ENCODE measurements at regions not wholly inside any gene's neighbourhood (a gene's known extent, or its start where the extent isn't known, plus 50 kb on each side); places are given as distances from the start of the nearest gene placed in this dataset.

DNA sequence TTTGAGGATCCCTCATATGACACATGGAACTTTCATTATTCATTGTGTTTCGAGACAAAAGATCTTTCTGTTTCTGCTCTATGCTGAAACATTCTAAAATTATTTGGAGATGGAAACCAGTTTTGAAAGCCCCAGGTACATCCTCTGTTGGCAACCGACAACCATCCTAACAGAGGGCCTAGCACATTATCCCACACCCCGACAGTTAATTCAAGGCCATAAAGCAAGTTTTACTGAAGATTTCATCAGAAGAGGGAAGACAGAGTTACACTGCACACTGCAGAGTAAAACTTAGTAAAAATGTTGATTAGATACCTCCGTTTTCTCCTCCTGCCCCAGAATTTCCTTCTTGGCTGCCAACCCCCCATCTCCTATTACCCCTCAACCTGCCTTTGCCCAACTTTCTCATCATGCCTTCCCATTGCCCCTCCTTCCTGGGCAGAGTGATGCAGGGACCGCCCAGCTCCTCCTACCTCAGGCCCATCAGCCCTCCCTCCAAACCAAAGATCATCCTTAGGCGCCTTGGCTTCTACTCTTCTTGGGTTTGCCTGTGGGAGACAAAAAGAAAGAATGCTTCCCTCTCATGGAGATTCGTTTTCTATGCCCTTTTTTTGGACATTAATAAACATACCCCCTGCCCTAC lies 52.9 kb upstream of the CITED4 start:
- DNase-seq (ENCODE audit: low spot score): no peak

DNA sequence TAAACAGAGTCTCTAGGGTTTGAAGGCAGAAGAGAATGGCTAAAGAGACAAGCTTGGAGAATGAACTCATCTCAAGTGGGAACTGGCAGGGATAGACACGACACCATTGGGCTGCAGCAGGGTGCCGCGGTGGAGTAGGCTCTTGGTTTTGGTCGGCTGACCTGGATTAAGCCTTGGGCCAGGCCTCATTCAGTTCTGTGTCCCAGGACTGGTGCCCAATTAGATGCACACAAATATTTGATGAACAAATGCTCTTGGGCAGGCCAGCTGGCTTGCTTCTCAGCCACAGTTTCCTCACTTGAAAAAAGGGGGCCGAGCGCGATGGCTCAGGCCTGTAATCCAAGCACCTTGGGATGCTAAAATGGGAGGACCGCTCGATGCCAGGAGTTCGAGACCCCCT lies 53.4 kb upstream of the CITED4 start:
- DNase-seq (ENCODE audit: low spot score): no peak

DNA sequence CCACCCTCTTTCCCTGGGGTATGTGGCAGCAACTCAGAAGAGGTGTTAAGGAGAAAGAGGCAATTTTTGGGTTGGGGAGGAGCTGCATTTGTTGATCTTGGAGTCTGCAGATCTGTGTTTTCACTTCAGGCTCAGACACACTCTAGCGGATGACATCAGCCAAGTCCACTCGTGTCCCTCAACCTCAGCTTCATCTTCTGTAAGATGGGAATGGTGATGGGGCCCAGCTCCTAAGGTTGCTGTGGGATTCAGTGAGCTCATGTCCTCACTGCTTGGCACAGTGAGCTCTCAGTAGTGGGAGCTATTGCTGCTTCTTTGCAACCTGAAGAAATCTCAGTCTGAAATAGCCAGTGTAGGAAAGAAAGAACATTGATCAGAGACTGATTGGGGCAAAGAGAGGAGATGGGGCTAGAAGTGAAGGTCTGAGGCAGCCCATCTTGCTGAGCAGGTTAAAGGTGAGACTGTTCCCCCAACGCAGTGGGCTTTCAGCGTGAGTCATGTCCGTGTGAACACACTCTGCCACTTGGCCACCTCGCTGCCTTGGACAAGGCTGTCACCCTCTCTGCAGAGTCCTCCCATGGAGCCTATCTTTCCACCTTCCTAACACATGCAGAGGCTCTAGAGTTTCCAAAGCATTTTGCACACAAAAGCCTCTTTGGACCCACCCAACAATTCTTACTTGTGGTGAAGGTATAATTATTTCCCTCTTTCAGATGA lies 56.0 kb upstream of the CITED4 start:
- no peak for DNase-seq (ENCODE audit: low spot score)

DNA sequence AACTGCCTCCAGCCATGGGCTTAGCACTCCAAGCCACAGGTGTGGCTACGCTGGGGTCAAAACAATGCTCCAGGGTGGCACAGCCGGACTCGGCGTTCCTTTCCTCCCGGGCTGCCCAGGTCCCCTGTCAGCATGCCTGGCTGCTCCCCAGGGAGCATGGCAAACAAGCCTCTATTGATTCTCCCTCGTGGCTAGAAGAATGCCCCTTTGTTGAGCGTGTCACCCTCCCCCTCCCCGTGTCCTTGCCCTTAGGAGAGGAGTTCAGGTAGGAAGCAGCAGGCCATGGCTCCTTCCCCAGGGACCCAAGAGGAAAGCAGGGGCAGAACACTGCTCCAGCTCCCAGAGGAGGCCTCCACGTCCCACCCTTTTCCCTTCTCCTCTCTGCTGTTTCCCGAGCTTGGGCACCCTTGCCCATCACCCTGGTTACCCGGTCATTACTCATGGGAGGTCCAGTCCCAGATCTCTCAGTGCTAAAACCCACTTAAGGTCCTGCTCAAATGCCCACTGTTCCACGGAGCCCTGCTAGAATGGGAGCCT lies 57.4 kb upstream of the CITED4 start:
- peak; percentile 89 for DNase-seq (ENCODE audit: low spot score)

DNA sequence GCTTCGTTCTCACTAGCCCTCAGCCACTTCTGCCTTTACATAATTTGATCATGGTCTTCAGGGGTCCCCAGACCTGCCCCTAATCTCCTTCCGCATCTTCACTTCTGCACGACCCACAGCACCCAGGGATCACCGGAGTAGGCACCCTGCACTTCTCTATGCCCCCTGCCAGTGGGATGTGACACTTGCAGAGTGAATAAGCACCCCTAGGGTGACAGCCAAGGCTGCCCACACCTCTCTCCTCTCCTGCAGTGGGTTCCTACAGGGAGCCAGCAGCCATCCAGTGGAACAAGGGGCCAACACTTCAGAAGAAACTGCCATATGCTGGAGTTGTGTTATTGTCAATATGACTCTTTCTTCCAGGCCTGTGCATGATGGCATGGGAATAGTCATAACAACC lies 58.0 kb upstream of the CTPS1 start:
- no peak for DNase-seq (ENCODE audit: low spot score)

DNA sequence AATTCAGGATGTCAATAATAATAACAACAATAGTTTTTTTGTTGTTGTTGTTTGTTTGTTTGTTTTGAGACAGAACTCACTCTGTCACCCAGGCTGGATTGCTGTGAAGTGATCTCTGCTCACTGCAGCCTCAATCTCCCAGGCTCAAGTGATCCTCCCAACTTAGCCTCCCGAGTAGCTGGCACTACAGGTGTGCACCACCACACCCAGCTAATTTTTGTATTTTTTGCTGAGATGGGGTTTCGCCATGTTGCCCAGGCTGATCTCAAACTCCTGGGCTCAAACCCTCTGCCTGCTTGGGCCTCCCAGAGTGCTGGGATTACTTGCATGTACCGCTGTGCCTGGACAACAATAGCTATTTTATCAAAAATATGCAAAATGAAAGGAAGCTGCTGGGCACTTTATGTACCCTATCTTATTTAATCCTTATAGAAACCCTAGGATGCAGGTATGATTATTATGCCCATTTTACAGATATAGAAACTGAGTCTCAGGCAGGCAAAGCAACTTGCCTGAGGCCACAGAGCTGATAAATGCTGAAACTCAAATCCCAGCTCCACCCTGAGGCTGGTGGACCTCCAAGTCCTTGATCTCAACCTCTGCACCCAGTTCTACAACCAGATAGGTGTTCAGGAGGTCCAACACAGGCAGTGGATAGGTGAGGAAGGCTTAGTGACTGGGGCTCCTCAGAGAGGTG lies 57.4 kb upstream of the CTPS1 start:
- DNase-seq (ENCODE audit: low spot score): no peak

DNA sequence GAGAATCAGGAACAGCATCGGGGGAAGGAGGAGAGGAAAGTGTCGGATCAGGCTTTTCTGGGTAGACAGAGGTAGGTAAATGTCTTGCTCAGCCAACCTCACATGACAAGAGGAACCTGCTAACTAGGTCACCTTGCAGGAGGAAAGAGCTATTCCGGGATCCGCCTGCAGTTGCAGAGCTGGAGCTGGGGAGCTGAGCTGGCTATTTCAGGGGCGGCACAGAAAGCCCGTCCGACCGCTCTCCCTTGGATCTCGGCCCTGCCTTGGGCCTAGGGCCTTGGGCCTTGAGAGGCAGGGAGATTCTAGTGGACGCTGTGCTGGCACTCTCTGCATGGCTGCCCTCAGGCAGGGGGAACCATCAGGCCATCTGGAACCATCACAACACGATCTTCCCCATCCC lies 56.5 kb upstream of the CTPS1 start:
- DNase-seq (ENCODE audit: low spot score): no peak

DNA sequence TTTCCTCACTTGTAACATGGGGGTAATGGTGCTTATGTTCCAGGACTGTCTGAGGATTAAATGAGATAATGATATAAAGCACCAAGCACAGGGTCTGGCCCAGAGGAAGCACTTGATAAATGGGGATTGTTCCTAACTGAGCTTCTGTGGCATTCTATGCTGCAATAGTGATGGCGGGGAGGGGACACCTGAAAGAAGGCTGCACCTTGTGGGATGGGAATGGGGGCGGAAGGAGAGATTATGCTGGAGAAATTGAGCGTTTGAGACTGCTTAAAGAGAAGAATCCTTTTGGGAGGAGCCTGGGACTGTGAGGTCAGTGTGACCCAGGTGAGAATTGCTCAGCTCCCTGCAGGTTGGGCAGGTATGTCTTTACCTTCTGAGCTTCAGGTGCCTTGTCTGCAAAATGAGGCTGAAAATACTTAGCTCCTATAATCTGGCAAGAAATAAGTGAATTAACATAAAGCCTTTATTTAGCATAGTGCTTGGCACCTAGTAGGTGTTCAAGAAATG lies 55.9 kb upstream of the CTPS1 start:
- DNase-seq (ENCODE audit: low spot score): no peak

DNA sequence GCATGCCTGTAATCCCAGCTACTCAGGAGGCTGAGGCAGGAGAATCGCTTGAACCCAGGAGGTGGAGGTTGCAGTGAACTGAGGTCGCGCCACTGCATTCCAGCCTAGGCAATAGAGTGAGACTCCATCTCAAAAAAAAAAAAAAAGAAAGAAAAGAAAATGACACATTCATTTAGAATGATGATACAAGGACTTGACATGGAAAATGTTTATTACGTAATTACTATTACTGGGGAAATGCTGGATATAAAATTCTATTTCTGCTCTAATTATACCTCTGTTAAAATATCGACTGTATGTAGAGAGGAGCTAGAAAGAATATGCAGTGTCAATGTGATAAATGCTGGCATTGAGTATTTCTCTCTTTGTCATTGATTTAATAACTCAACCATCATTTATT lies 54.7 kb upstream of the CTPS1 start:
- no peak for DNase-seq (ENCODE audit: low spot score)

DNA sequence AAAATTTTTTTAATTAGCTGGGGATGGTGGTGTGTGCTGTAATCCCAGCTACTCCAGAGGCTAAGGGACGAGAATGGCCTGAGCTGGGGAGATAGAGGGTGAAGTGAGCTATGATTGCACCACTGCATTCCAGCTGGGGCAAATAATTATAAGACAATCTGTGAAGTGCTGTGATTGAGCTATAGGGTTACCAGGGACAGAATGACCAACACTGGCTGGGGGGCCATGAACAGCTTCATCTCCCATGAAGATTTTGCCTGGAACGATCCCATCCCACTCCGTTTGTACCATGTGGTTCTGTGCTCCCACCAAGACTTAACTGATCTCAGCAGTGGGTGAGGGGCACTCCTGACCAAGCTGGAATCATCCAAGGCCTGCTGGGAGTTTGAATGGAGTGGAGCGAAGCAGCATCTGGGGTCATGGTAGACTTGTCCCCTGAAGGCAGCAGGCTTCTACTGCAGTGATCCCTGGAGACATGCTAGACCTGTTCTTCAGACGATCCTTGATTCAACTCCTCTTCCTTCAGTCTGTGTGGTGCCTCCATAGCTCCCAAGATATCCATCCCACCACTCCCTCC lies 53.6 kb upstream of the CTPS1 start:
- no peak for DNase-seq (ENCODE audit: low spot score)

DNA sequence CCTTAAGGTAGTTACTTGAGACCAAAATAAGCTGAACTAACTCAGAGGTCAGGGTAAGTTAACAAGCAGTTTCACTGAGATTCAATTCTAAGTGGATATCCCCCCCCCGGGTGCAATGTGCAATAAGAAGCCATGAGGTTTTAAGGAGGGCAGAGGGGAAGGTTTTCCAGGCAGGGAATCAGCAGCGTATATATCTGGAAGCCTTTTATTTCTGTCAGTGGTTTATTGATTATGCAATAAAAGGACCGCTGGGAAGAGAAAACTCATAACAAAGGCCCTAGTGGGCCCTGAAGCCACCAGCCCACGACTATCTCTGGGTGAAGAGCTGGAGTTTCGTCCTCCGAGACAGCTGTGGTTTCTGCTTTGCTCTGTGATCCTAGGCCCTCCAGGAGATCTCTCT lies 53.1 kb upstream of the CTPS1 start:
- peak; percentile 26 for DNase-seq (ENCODE audit: low spot score)

DNA sequence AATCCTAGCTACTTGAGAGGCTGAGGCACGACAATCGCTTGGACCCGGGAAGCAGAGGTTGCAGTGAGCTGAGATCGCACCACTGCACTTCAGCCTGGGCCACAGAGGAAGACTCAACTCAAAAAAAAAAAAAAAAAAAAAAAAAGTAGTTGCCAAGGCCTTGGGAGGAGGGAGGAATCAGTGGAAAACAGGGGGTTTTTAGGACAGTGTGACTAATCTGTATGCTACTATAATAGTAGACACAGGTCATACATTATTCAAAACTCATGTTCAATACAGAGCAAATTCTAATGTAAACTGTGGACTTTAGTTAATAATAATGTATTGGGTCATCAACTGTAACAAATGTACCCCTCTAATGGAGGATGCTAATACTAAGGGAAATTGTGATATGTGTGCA lies 51.7 kb upstream of the CTPS1 start:
- DNase-seq (ENCODE audit: low spot score): no peak

DNA sequence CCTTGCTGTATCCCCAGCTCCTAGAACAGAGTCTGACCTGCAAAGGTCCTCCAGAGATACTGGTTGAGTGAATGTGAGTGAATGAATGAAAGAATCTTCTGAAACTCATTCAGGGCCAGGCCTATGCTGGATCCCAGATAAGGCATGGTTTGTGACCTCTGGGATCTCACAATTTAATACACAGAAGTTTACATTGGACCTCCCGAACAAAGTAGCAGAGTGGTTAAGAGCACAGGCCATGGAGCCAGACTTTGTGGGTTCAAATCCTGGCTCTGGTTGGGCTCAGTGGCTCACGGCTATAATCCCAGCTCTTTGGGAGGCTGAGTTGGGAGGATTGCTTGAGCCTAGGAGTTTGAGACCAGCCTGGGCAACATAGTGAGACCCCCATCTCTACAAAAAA lies 50.8 kb upstream of the CTPS1 start:
- DNase-seq (ENCODE audit: low spot score): no peak

DNA sequence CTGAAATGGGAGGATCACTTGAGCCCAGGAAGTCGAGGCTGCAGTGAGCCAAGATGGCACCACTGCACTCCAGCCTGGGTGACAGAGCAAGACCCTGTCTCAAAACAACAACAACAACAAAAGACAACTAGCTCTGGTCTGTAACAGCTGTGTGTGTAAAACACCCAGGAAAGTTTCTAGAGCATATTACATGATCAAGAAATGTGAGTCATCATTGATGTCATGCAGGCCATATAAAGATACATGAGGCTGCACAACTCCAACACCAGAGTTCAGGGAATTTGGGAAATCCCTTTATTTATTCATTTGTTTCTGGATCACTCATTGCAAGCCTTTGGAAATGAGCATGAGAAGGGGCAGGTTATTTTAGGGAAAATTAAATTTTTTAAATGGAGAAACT lies 50.3 kb upstream of the CTPS1 start:
- no peak for DNase-seq (ENCODE audit: low spot score)
